ENCODE measurements at regions not wholly inside any gene's neighbourhood (a gene's known extent, or its start where the extent isn't known, plus 50 kb on each side); places are given as distances from the start of the nearest gene placed in this dataset.

- no peak for TF ChIP-seq CTCF (conservative IDR thresholded peaks at IDR 0.05 in 1 of 2, IDR thresholded peaks at IDR 0.05 in 1 of 2; ENCODE audit: low read depth in 1 of 2, low read length in 2 of 2)
- TF ChIP-seq EZH2 (IDR thresholded peaks at IDR 0.05; ENCODE audit: low read length, missing control alignments): no peak
- Histone ChIP-seq H3K4me1 (ENCODE audit: control insufficient read depth, extremely low read depth, insufficient read depth, low read length) (no peaks in the 10 kb centered on the region), H3K27ac (ENCODE audit: insufficient read depth, low read length) (no peak overlapping the region), H2AFZ (ENCODE audit: low read length) (no peak overlapping the region), H3K4me3 (replicated peaks in 1 of 4; ENCODE audit: control extremely low read depth in 1 of 4, insufficient read depth in 1 of 4, low read depth in 3 of 4, low read length in 4 of 4) (no peak overlapping the region), H3K36me3 (ENCODE audit: control insufficient read depth, insufficient read depth, low read length) (no peaks in the 10 kb centered on the region), H3K4me2 (ENCODE audit: extremely low read depth, insufficient read depth, low read length) (no peak overlapping the region), H3K27me3 (ENCODE audit: control insufficient read depth, insufficient read depth, low read length) (no peaks in the 10 kb centered on the region), H3K9ac (ENCODE audit: insufficient read depth, low read length) (no peak overlapping the region), H3K79me2 (ENCODE audit: control insufficient read depth, insufficient read depth, low read length) (no peaks in the 10 kb centered on the region), H3K9me3 (ENCODE audit: control insufficient read depth, insufficient read depth, low read depth, low read length) (no peaks in the 10 kb centered on the region), H4K20me1 (ENCODE audit: control insufficient read depth, extremely low read depth, insufficient read depth, low read length) (no peaks in the 10 kb centered on the region)
- DNase-seq (ENCODE audit: low read depth in 2 of 2): no peak
Measured at GRCh38 chr2:129870685-129871241, 108.7 kb upstream of the RAB6C start.

- H3K27ac ChIP-seq (ENCODE audit: insufficient read depth, low read length): no peak overlapping the region
- H3K79me2 ChIP-seq (ENCODE audit: control insufficient read depth, insufficient read depth, low read length): no peaks in the 10 kb centered on the region
- no peaks in the 10 kb centered on the region for H3K27me3 ChIP-seq (ENCODE audit: control insufficient read depth, insufficient read depth, low read length)
- H4K20me1 ChIP-seq (ENCODE audit: control insufficient read depth, extremely low read depth, insufficient read depth, low read length): no peaks in the 10 kb centered on the region
- DNase-seq (ENCODE audit: low read depth in 2 of 2): no peak
- no peak for TF ChIP-seq EZH2 (IDR thresholded peaks at IDR 0.05; ENCODE audit: low read length, missing control alignments)
- no peak for TF ChIP-seq CTCF (conservative IDR thresholded peaks at IDR 0.05 in 1 of 2, IDR thresholded peaks at IDR 0.05 in 1 of 2; ENCODE audit: low read depth in 1 of 2, low read length in 2 of 2)
- no peak overlapping the region for H3K9ac ChIP-seq (ENCODE audit: insufficient read depth, low read length)
- no peak overlapping the region for H3K4me3 ChIP-seq (replicated peaks in 1 of 4; ENCODE audit: control extremely low read depth in 1 of 4, insufficient read depth in 1 of 4, low read depth in 3 of 4, low read length in 4 of 4)
- H3K36me3 ChIP-seq (ENCODE audit: control insufficient read depth, insufficient read depth, low read length): no peaks in the 10 kb centered on the region
- no peaks in the 10 kb centered on the region for H3K4me1 ChIP-seq (ENCODE audit: control insufficient read depth, extremely low read depth, insufficient read depth, low read length)
- no peaks in the 10 kb centered on the region for H3K9me3 ChIP-seq (ENCODE audit: control insufficient read depth, insufficient read depth, low read depth, low read length)
- H3K4me2 ChIP-seq (ENCODE audit: extremely low read depth, insufficient read depth, low read length): no peak overlapping the region
- H2AFZ ChIP-seq (ENCODE audit: low read length): no peak overlapping the region
Measured at GRCh38 chr2:129872446-129872845, 107.0 kb upstream of the RAB6C start.

- H3K4me1 ChIP-seq (ENCODE audit: control insufficient read depth, extremely low read depth, insufficient read depth, low read length): no peaks in the 10 kb centered on the region
- H4K20me1 ChIP-seq (ENCODE audit: control insufficient read depth, extremely low read depth, insufficient read depth, low read length): no peaks in the 10 kb centered on the region
- no peaks in the 10 kb centered on the region for H3K36me3 ChIP-seq (ENCODE audit: control insufficient read depth, insufficient read depth, low read length)
- no peak overlapping the region for H3K27ac ChIP-seq (ENCODE audit: insufficient read depth, low read length)
- H2AFZ ChIP-seq (ENCODE audit: low read length): no peak overlapping the region
- H3K9ac ChIP-seq (ENCODE audit: insufficient read depth, low read length): no peak overlapping the region
- peak overlapping the region in 2 of 4 experiments; percentile 72 to 86 for H3K4me3 ChIP-seq (replicated peaks in 1 of 4; ENCODE audit: control extremely low read depth in 1 of 4, insufficient read depth in 1 of 4, low read depth in 3 of 4, low read length in 4 of 4)
- H3K27me3 ChIP-seq (ENCODE audit: control insufficient read depth, insufficient read depth, low read length): no peaks in the 10 kb centered on the region
- H3K79me2 ChIP-seq (ENCODE audit: control insufficient read depth, insufficient read depth, low read length): no peaks in the 10 kb centered on the region
- TF ChIP-seq CTCF (conservative IDR thresholded peaks at IDR 0.05 in 1 of 2, IDR thresholded peaks at IDR 0.05 in 1 of 2; ENCODE audit: low read depth in 1 of 2, low read length in 2 of 2): no peak
- no peak for TF ChIP-seq EZH2 (IDR thresholded peaks at IDR 0.05; ENCODE audit: low read length, missing control alignments)
- no peak for DNase-seq (ENCODE audit: low read depth in 2 of 2)
- H3K4me2 ChIP-seq (ENCODE audit: extremely low read depth, insufficient read depth, low read length): peak overlapping the region; percentile 84
- no peaks in the 10 kb centered on the region for H3K9me3 ChIP-seq (ENCODE audit: control insufficient read depth, insufficient read depth, low read depth, low read length)
Measured at GRCh38 chr2:129876541-129876940, 102.9 kb upstream of the RAB6C start.
